HuH-7.5 (cell line): ENCODE measurements at regions not wholly inside any gene's neighbourhood (a gene's known extent, or its start where the extent isn't known, plus 50 kb on each side); places are given as distances from the start of the nearest gene placed in this dataset.
A peak's percentile ranks its signal among the peaks of the same experiment; 100 is the strongest.
"Not testable (repeated sequence)": the region's sequence is repeated elsewhere in the genome, so short reads cannot be mapped to it uniquely, and the experiment has no call there.

Experiments used
- DNase-seq: peaks from one replicate; pipeline ENCODE4 v3.0.0; 2011; ENCODE audit warnings: low spot score

DNA sequence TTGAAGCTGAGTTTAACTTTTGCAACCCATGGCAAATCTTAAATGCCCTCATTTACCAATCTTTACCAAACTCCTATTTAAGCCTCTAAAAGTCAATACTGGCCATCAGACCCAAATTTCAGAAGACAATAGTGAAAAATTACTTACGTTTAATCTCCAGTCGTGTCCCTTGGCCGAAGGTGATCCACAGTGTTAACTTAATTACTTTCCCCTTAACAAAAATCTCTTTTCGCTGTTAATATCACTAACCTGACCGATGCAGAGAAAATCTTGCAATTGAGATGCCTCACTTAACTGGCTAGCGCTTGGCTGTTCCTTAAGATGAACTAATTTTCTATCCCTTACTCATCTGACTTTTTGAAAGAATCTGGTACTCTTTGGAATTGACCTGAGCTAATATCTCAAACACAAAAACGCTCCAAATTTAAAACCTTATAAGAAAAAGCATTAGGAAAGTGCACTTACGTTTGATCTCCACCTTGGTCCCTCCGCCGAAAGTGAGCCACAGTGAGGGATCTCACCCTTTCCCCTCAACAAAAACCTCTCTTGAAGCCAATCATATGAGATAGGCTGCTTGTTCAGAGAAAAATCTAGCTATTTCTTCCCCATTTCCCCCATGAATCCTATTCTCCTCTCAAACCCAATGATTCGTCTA, 169.1 kb downstream of the RPIA start:
- DNase-seq = no peak

DNA sequence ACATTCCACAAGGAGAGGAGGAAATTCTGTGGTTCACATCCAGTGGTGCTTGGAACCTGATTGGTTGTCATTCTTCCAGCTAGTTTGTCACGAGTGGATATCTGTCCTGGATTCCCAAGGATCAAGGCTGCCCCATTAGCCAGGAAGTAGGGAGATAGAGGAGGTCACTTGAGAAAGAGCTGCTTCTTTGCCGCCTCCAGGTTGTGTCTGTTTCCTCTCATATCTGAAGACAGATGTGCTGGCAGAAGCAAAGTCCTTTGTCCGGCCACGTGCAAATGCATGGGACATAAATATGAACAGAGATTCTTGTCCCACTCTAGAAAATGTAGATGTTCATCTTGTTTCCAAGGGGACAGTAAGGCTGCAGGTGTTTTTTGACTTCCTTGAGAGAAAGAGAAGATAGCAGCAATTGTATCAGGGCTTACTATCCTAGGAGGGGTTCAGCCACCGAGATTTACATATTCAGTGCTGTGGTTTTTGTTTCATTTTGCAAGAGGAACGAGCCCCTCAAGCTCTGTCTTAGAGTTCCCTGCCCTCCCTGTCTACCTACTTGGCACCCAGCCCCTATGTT, 174.4 kb downstream of the RPIA start:
- DNase-seq = no peak

DNA sequence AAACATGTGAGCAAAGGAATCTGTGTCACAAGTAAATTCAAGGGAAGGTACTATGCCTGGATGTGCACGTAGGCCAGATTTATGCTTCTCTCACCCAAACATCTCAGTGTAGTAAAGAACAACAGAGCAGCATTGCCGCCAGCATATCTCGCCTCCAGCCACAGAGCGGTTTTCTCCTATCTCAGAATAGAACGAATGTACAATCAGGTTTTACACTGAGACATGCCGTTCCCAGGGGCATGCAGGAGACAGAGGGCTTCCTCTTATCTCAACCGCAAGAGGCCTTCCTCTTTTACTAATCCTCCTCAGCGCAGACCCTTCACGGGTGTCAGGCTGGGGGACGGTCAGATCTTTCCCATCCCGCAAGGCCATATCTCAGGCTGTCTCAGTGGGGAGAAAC, 175.3 kb downstream of the RPIA start:
- DNase-seq = no peak

DNA sequence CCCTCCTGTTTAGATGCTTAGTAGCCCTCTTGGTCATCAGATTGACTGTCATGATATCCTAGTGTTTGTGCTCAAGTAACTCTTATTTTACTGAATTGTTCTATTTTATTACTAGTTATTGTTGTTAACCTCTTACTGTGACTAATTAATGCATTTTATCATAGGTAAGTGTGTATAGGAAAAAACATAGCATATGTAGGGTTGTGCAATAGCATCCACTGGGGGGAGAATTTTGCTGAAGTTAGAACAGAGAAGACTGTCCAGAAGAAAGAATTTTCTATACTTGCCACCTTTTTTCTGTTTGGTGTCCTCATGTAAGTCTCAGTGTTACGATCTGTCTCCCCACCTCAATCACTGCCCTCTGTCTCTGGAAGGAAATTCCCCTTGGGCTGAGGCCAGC, 177.4 kb downstream of the RPIA start:
- no peak for DNase-seq

DNA sequence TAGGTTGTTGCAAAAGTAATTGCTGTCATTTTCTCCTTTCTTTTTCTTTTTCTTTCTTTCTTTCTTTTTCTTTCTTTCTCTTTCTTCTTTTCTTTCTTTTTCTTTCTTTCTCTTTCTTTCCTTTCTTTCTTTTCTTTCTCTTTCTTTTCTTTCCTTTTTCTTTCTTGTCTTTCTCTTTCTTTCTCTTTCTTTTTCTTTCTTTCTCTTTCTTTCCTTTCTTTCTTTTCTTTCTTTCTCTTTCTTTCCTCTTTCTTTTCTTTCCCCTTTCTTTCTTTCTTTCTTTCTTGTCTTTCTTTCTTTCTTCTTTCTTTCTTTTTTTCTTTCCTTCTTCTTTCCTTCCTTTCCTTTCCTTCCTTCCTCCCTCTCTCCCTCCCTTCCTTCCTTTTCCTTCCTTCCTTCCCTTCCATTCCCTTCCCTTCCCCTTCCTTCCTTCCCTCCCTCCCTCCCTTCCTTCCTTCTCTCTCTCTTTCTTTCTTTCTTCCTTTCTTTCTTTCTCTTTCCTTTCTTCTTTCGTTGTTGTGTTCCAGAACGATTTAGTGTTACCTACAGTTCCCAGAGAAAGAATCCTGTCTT, 178.9 kb downstream of the RPIA start:
- no peak for DNase-seq

DNA sequence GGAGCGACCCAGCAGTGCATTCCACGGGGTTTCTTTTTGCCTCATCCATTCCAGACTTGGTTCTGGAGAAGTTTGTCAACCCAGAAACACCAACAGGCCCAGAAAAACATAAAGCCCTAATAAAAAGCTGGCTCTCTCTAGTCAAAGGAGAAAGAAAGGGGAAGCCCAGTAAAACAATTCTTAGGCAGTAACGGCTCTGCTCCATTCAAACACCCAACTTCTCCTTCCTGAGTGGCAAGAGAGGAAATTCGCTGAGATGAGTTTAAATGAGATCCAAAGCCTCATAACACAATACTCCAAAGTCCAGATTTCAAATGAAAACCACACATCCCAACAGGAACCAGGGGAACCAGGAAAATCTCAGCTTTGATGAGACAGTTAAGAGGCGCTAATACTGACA, 179.9 kb downstream of the RPIA start:
- no peak for DNase-seq

DNA sequence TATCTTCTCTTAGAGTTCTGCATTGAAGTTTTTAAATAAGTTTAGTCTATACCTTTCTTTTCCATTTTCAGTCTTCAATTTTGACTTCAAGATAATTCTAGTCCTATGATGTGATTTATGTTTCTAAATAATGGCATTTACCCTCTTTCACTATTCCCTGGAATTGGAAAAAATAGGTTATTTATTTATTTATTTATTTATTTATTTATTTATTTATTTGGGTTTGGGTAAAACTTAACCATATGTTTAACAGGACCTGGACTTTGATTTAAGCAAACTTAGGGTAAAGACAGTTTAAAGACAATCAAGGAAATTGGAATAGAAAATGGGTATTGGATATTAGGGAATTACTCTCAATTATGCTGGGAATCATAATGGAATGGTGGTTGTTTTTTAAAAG, 182.1 kb downstream of the RPIA start:
- no peak for DNase-seq

DNA sequence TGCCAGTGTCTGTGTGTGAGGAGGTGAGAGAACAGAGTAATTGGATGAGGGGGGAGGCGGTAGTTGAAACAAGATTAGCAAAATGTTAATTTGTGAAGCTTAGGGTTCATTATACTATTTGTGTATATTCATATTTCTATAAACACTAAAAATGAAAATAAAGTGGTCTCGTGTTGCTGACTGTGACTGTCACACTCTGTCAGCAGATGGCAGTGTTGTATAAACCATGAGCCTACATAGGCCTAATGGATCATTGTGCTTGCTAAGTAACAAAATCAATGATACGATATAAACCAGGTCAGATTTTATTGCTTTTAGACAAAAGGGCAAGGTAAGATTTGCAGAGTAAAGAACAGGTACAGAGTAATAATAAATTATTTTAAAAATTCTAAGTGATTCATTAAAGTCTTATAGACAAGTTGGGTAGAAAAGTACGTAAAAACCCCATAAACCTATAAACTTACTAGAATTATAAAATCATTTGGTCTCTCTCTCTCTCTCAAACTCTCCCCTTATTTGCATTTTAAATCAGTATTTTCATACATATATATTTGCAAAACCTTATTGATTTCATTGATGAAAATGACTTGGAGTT, 182.7 kb downstream of the RPIA start:
- DNase-seq = no peak

DNA sequence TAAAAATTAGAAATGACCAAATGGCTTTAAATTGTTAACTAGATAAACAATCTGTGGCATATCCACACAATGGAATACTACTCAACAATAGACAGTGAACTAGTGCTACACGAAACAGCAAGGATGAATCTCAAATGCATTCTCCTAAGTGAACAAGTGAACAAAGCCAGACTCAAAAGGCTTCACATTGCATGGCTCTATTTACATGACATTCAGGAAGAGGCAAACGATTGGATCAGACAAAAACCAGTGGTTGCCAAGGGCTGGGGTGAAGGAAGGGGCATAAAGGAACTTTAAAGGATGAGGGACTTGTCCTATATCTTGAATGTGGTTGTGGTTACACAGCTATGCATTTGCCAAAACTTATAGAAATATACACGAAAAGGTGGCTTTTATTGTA, 184.3 kb downstream of the RPIA start:
- DNase-seq = no peak

DNA sequence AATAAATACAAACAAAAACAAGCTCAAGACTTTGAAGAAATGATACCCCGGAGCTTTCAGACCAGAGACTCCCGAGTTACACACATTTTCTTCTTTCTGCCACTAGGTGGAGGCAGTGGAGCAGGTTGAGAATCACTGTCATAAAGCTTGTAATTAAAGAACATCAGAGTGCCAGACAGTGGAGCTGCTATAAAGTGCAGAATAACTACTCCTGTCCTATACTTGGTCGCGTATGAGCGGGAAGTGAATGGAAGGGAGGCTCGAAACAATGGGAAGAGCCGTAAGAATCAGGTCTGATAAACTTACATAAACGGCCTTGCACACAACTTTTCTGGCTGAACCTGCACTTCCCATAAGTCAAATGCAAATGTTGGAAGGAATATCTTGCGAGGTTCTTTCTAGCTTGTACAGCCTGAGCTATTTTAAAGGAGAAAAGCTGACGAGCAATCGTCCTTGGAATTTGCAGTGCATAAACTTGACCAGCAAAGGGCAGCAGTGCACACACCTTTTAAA, 189.0 kb downstream of the RPIA start:
- peak; percentile 11 for DNase-seq

DNA sequence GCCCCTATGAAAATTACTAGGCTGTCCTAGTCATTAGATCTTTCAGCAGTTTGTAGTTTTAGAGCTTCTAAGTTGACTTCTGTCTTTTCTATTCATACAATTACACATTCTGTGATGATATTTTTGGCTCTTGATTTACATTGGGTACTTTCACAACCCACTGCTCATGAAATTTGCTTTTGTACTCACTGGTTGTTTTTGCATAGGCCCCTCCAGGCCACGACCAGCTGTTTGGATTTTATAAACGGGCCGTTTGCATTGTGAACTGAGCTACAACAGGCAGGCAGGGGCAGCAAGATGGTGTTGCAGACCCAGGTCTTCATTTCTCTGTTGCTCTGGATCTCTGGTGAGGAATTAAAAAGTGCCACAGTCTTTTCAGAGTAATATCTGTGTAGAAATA, 193.8 kb downstream of the RPIA start:
- no peak for DNase-seq

DNA sequence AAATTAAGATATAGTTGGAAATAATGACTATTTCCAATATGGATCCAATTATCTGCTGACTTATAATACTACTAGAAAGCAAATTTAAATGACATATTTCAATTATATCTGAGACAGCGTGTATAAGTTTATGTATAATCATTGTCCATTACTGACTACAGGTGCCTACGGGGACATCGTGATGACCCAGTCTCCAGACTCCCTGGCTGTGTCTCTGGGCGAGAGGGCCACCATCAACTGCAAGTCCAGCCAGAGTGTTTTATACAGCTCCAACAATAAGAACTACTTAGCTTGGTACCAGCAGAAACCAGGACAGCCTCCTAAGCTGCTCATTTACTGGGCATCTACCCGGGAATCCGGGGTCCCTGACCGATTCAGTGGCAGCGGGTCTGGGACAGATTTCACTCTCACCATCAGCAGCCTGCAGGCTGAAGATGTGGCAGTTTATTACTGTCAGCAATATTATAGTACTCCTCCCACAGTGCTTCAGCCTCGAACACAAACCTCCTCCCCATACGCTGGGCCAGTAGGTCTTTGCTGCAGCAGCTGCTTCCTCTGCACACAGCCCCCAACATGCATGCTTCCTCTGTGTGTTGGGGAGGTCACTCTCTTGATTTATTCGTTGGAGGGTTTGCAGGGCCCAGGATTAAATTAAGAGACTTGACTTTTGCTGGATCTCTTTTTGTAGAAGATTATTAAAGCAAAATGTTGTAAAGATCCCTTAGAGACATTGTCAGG, 194.4 kb downstream of the RPIA start:
- no peak for DNase-seq

DNA sequence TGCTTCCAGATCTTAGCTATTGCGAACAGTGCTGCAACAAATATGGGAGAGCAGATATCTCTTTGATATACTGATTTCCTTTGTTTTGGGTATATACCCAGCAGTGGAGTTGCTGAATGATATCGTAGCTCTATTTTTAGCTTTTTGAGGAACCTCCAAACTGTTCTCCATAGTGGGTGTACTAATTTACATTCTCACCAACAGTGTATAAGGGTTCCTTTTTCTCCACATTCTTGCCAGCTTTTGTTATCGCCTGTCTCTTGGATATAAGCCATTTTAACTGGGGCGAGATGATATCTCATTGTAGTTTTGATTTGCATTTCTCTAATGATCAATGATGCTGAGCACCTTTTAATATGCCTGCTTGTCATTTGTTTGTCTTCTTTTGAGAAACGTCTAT, 196.0 kb downstream of the RPIA start:
- DNase-seq = not testable (repeated sequence)

DNA sequence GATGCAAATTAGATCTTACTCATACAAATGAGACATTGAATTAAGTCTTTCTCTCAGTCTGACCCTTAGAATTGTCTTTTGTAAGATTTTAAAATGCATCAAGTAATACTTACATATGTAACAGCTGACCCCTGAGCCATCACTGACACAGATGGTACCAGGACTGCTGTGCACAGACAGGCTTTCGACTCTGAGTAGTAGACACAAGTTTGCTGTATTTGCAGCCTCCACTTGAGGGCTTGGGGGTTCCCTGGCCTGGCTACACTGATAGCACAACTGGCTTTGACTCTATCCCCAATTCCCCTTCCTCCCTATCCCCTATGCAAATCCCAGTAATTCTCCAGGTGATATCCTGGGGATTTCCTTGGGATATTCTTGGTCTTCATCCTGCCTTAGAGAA, 200.7 kb downstream of the RPIA start:
- DNase-seq = no peak

DNA sequence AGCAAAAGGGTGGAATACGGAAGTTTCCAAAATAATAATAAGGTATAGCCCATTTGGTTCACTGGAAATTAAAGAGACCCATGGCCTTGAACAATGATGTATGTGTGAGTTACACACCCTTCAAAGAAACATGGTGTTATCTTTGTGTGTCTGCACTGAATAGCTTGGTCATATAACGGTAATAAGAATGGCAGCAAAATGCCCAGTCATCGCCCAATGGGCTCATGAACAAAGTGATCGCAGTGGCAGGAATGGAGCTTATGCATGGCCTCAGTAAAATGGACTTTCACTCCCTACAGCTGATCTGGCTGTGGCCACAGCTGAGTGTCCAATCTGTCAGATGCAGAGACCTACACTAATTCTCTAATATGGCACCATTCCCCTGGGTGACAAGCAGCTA, 201.3 kb downstream of the RPIA start:
- DNase-seq = no peak

DNA sequence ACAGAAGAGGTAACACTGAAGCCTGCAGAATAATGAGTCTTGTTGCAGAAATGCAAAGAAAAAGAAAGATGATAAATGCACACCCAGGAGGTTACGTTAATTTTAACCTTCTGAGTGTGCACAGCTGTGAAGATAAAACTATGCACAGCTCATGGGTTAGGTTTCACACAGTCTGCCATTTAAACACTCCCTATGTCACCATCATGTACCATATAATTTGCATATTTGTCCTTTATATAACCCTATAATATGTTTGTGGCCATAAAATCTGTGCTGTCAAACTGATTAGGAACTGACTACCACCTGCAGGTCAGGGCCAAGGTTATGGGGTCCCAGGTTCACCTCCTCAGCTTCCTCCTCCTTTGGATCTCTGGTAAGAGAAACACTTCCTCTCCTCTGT, 205.5 kb downstream of the RPIA start:
- no peak for DNase-seq

DNA sequence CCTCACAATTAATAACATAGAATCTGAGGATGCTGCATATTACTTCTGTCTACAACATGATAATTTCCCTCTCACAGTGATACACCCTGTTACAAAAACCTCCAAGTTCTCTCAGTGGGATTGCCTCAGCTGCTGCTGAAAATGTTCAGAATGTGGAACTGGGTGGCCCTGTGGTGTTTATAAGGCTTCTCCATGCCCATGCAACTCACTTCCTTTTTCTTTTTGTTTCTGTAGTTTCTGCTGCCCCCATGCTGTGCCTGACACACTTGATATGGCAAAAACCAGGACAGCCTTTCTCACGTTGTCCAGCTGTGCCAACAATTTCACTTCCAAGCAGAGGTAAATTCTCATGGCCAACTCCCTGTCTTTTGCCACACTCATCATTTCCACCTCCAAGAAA, 206.2 kb downstream of the RPIA start:
- no peak for DNase-seq

DNA sequence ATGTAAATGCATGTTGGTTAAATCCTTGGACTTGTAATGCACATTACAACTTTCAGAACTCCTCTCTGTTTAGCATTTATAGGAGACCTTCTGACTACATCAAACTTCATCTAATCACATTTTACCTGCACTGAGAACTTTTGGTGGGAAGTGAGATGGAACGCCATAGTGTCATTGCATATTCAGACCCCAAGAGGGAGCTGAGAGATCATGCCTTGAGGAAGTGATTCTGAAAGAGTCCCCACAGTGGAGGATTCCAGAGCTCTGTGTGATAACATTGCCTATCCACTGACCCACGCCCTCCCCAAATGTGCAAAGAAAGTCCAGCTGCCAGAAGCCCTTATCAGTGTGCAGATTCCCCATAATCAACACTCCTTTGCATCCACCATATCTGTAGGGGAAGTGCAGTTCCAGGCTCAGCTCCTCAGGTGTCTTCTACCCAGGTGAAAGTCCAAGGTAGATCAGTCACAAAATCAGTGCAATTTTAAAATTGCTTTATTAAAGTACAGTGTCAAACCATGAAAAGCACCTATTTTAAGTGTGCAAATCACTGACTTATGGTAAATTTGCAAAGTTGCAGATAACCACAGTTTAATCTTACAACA, 212.4 kb downstream of the RPIA start:
- DNase-seq = no peak

DNA sequence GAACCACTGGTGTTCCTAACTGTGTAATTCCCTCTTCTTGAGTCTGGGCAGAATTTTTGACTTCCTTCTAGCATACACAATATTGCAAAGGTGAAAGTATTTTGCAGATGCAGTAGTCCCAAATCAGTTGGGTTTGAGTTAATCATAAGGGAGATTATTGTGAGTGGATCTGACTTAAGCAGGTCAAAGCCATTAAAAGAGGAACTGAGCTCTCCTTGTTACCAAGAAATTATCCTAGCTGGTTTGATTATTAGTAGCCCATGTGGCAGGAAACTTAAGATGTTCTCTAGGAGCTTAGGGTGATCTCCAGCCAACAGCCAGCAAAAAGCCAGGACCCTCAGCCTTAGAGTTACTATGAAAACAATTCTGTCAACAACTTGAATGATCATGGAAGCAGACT, 221.8 kb downstream of the RPIA start:
- no peak for DNase-seq

DNA sequence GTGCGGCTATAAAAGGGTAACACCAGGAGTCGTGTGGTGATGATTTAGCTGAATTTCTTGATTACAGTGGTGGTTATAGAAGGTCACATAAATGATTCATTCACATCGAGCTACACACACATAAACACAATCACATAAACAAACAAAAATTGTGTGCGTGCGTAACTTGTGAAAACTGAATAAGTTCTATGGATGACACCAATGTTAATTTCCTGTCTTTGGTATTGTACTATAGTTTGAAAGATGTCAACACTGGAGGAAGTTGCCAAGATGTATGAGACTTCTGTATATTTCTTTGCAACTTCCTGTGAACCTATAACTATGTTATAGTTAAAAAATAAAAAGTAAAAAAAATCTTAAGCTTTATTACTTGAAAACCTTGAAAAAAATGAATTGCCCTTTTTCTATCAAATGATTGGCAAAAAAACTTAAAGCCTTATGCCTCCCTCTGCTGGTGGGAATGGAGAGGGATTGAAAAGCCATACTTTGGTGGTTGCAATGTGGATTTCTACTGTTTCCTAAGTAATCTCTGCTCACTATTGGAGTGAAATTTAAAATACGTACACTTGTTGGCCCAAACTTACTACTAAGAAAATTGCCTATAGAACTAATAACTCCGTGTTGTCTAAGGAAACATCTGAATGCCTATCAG, 227.7 kb downstream of the RPIA start:
- no peak for DNase-seq

DNA sequence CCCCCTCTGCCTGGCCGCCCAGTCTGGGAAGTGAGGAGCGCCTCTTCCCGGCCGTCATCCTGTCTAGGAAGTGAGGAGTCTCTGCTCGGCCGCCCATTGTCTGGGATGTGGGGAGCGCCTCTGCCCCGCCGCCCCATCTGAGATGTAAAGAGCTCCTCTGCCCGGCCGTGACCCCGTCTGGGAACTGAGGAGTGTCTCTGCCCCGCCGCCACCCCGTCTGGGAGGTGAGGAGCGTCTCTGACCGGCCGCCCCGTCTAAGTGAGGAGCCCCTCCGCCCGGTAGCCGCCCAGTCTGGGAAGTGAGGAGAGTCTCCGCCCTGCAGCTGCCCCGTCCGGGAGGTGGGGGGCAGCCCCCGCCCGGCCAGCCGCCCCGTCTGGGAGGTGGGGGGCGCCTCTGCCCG, 228.9 kb downstream of the RPIA start:
- not testable (repeated sequence) for DNase-seq

DNA sequence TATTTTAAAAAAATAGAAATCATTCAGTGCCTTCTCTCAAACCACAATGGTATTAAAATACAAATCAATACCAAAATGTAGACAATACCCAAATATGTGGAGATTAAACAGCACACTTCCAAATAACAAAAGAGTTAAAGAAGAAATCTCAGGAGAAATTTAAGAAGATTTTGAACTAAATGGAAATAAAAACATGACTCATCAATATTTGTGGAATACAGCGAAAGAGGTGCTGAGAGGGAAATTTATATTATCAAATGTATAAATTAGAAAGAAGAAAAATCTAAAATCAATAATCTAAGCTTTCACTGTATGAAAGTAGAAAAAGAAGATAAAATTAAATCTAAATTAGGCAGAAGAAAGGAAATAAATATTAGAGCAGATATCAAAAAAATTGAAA, 233.1 kb downstream of the RPIA start:
- DNase-seq = no peak
